ENCODE measurements at regions not wholly inside any gene's neighbourhood (a gene's known extent, or its start where the extent isn't known, plus 50 kb on each side); places are given as distances from the start of the nearest gene placed in this dataset.

DNA sequence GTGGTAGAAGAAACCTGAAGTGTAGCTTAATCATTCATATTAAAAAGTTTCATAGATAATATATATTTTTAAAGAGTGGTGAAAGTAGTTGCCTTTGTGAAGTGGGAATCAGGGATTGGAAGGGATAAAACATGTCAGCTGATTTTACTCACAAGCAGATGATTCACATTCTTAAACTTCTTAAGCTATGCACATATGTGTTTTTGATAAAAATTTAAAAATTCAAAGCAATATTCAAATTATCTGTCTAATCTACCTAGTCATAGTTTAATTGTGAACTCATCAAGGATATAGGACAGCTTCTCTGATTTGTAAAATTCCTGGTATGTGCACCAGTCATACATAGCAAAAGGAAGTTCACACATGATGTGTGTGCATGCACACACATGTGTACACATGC lies 520.6 kb upstream of the PITX2 start:
- TF ChIP-seq, protein P1, sequence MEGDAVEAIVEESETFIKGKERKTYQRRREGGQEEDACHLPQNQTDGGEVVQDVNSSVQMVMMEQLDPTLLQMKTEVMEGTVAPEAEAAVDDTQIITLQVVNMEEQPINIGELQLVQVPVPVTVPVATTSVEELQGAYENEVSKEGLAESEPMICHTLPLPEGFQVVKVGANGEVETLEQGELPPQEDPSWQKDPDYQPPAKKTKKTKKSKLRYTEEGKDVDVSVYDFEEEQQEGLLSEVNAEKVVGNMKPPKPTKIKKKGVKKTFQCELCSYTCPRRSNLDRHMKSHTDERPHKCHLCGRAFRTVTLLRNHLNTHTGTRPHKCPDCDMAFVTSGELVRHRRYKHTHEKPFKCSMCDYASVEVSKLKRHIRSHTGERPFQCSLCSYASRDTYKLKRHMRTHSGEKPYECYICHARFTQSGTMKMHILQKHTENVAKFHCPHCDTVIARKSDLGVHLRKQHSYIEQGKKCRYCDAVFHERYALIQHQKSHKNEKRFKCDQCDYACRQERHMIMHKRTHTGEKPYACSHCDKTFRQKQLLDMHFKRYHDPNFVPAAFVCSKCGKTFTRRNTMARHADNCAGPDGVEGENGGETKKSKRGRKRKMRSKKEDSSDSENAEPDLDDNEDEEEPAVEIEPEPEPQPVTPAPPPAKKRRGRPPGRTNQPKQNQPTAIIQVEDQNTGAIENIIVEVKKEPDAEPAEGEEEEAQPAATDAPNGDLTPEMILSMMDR (IDR thresholded peaks at IDR 0.05) = no peak
- no peak for TF ChIP-seq EZH2 (IDR thresholded peaks at IDR 0.05; ENCODE audit: borderline replicate concordance, insufficient read depth, low read depth, low read length, poor library complexity, severe bottlenecking)

All from B cell (primary cell).